ENCODE measurements at regions not wholly inside any gene's neighbourhood (a gene's known extent, or its start where the extent isn't known, plus 50 kb on each side); places are given as distances from the start of the nearest gene placed in this dataset.
"Not testable (repeated sequence)": the region's sequence is repeated elsewhere in the genome, so short reads cannot be mapped to it uniquely, and the experiment has no call there.

GRCh38 chr4:117898496-117898895 is 135.8 kb upstream of the NDST3 start:
- no peak overlapping the region for H3K27ac Mint-ChIP-seq (ENCODE audit: unreplicated experiment)
- H3K4me3 Mint-ChIP-seq (ENCODE audit: unreplicated experiment) = no peak overlapping the region
- no peak for TF ChIP-seq CTCF (IDR thresholded peaks at IDR 0.05)
- H3K27me3 Mint-ChIP-seq (ENCODE audit: unreplicated experiment) = peaks cover 18% of the 10 kb centered on the region
- no peaks in the 10 kb centered on the region for H3K9me3 Mint-ChIP-seq (ENCODE audit: unreplicated experiment)
- DNase-seq (ENCODE audit: extremely low spot score, unreplicated experiment) = no peak
- no peaks in the 10 kb centered on the region for H3K36me3 Mint-ChIP-seq (ENCODE audit: unreplicated experiment)
- no peaks in the 10 kb centered on the region for H3K4me1 Mint-ChIP-seq (ENCODE audit: unreplicated experiment)

GRCh38 chr4:117900832-117901231 is 133.5 kb upstream of the NDST3 start:
- no peak for DNase-seq (ENCODE audit: extremely low spot score, unreplicated experiment)
- TF ChIP-seq CTCF (IDR thresholded peaks at IDR 0.05) = no peak
- no peaks in the 10 kb centered on the region for H3K9me3 Mint-ChIP-seq (ENCODE audit: unreplicated experiment)
- peaks cover 8% of the 10 kb centered on the region for H3K27me3 Mint-ChIP-seq (ENCODE audit: unreplicated experiment)
- H3K4me3 Mint-ChIP-seq (ENCODE audit: unreplicated experiment) = no peak overlapping the region
- H3K4me1 Mint-ChIP-seq (ENCODE audit: unreplicated experiment) = no peaks in the 10 kb centered on the region
- no peaks in the 10 kb centered on the region for H3K36me3 Mint-ChIP-seq (ENCODE audit: unreplicated experiment)
- H3K27ac Mint-ChIP-seq (ENCODE audit: unreplicated experiment) = no peak overlapping the region

- peaks cover 8% of the 10 kb centered on the region for H3K27me3 Mint-ChIP-seq (ENCODE audit: unreplicated experiment)
- H3K9me3 Mint-ChIP-seq (ENCODE audit: unreplicated experiment) = no peaks in the 10 kb centered on the region
- no peak for TF ChIP-seq CTCF (IDR thresholded peaks at IDR 0.05)
- H3K27ac Mint-ChIP-seq (ENCODE audit: unreplicated experiment) = no peak overlapping the region
- no peak overlapping the region for H3K4me3 Mint-ChIP-seq (ENCODE audit: unreplicated experiment)
- no peaks in the 10 kb centered on the region for H3K36me3 Mint-ChIP-seq (ENCODE audit: unreplicated experiment)
- no peaks in the 10 kb centered on the region for H3K4me1 Mint-ChIP-seq (ENCODE audit: unreplicated experiment)
- DNase-seq (ENCODE audit: extremely low spot score, unreplicated experiment) = no peak
Measured at GRCh38 chr4:117907646-117908045, 126.6 kb upstream of the NDST3 start.

GRCh38 chr4:117908306-117909207 is 125.7 kb upstream of the NDST3 start:
- TF ChIP-seq CTCF (IDR thresholded peaks at IDR 0.05) = no peak
- no peak for DNase-seq (ENCODE audit: extremely low spot score, unreplicated experiment)
- no peaks in the 10 kb centered on the region for H3K9me3 Mint-ChIP-seq (ENCODE audit: unreplicated experiment)
- no peaks in the 10 kb centered on the region for H3K36me3 Mint-ChIP-seq (ENCODE audit: unreplicated experiment)
- H3K4me3 Mint-ChIP-seq (ENCODE audit: unreplicated experiment) = no peak overlapping the region
- no peaks in the 10 kb centered on the region for H3K4me1 Mint-ChIP-seq (ENCODE audit: unreplicated experiment)
- no peak overlapping the region for H3K27ac Mint-ChIP-seq (ENCODE audit: unreplicated experiment)
- H3K27me3 Mint-ChIP-seq (ENCODE audit: unreplicated experiment) = peaks cover 8% of the 10 kb centered on the region

GRCh38 chr4:117916728-117917127 is 117.6 kb upstream of the NDST3 start:
- no peak for TF ChIP-seq CTCF (IDR thresholded peaks at IDR 0.05)
- no peak for DNase-seq (ENCODE audit: extremely low spot score, unreplicated experiment)
- no peaks in the 10 kb centered on the region for H3K36me3 Mint-ChIP-seq (ENCODE audit: unreplicated experiment)
- H3K27me3 Mint-ChIP-seq (ENCODE audit: unreplicated experiment) = peaks cover 17% of the 10 kb centered on the region
- H3K9me3 Mint-ChIP-seq (ENCODE audit: unreplicated experiment) = no peaks in the 10 kb centered on the region
- H3K4me3 Mint-ChIP-seq (ENCODE audit: unreplicated experiment) = no peak overlapping the region
- H3K27ac Mint-ChIP-seq (ENCODE audit: unreplicated experiment) = no peak overlapping the region
- no peaks in the 10 kb centered on the region for H3K4me1 Mint-ChIP-seq (ENCODE audit: unreplicated experiment)

GRCh38 chr4:117922311-117922710 is 112.0 kb upstream of the NDST3 start:
- not testable (repeated sequence) for H3K4me3 Mint-ChIP-seq (ENCODE audit: unreplicated experiment); H3K36me3 Mint-ChIP-seq (ENCODE audit: unreplicated experiment); H3K9me3 Mint-ChIP-seq (ENCODE audit: unreplicated experiment); DNase-seq (ENCODE audit: extremely low spot score, unreplicated experiment); H3K4me1 Mint-ChIP-seq (ENCODE audit: unreplicated experiment); H3K27ac Mint-ChIP-seq (ENCODE audit: unreplicated experiment)
- H3K27me3 Mint-ChIP-seq (ENCODE audit: unreplicated experiment) = peaks cover 15% of the 10 kb centered on the region

GRCh38 chr4:117927823-117928222 is 106.5 kb upstream of the NDST3 start:
- not testable (repeated sequence) for DNase-seq (ENCODE audit: extremely low spot score, unreplicated experiment); H3K4me3 Mint-ChIP-seq (ENCODE audit: unreplicated experiment); H3K4me1 Mint-ChIP-seq (ENCODE audit: unreplicated experiment); H3K27ac Mint-ChIP-seq (ENCODE audit: unreplicated experiment); H3K27me3 Mint-ChIP-seq (ENCODE audit: unreplicated experiment); H3K9me3 Mint-ChIP-seq (ENCODE audit: unreplicated experiment); H3K36me3 Mint-ChIP-seq (ENCODE audit: unreplicated experiment)
